ENCODE measurements at regions not wholly inside any gene's neighbourhood (a gene's known extent, or its start where the extent isn't known, plus 50 kb on each side); places are given as distances from the start of the nearest gene placed in this dataset.

DNA sequence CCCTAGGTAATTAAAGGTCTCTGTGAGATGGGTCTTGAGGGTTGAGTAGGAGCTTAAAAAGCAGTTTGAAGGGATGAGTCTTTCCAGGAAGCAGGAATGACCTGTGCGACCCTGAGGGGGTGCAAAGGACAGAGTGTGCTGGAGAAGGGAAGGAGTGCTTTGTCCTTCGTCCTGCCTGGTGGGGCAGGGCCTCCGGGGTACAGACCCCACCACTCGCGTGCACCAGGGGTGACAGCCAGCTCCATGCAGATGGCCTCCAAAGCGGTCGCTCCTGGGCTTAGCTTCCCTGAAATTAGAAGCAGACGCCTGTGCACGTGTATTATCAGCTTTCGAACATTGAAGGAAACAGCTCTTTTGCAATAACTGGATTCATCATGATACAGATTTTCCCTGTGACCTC, 959.8 kb downstream of the BRD1 start:
- Mint-ChIP-seq H3K9me3 (peaks cover 4% of the 10 kb centered on the region), H3K27ac (no peak overlapping the region), H3K27me3 (peaks cover 4% of the 10 kb centered on the region), H3K4me1 (no peaks in the 10 kb centered on the region), H3K4me3 (no peak overlapping the region), H3K36me3 (ENCODE audit: low read depth) (no peaks in the 10 kb centered on the region)
- no peak for DNase-seq
- ChIA-PET POLR2A (no interaction called here), CTCF (no interaction called here)

DNA sequence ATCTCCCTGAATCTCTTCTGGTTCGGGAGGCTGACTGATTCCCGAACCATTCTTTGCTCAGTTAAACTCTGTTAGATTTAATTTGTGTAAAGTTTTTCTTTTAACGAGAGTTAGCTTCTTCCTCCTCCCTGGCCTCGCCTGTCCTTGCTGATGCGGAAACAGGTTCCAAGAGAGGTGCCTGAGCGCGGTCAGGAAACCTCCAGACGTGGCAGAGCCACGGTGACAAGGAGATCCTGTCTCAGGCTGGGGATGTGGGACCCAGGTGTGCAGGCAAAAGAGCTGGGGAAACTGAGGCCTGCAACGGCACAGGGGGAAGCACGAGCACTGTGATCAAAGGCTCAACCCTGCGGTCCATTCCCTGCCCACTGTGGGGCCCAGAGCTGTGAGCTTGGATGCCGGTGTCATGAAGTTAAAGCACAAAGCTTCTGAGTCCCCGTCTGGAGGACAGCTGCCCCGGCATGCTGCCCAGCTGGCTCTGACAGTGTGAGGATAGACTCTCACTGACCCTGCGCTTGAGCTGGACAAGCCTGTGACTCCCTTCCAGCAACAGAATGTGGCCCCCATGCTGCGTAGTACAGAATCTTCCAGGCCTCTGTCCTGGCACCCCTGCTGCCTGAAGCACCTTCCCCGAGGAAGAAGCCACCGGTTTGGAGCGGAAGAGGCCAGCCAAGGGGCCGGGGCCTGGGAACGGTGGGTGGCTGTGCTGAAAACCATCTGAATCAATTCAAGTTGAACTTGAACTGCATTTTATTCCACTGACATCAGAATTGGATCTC, 960.6 kb downstream of the BRD1 start:
- DNase-seq, result no peak
- CTCF ChIA-PET, result no interaction called here
- peaks cover 4% of the 10 kb centered on the region for H3K27me3 Mint-ChIP-seq
- no peak overlapping the region for H3K27ac Mint-ChIP-seq
- no peaks in the 10 kb centered on the region for H3K4me1 Mint-ChIP-seq
- H3K36me3 Mint-ChIP-seq (ENCODE audit: low read depth), result no peaks in the 10 kb centered on the region
- POLR2A ChIA-PET, result no interaction called here
- H3K4me3 Mint-ChIP-seq, result no peak overlapping the region
- H3K9me3 Mint-ChIP-seq, result peaks cover 4% of the 10 kb centered on the region

DNA sequence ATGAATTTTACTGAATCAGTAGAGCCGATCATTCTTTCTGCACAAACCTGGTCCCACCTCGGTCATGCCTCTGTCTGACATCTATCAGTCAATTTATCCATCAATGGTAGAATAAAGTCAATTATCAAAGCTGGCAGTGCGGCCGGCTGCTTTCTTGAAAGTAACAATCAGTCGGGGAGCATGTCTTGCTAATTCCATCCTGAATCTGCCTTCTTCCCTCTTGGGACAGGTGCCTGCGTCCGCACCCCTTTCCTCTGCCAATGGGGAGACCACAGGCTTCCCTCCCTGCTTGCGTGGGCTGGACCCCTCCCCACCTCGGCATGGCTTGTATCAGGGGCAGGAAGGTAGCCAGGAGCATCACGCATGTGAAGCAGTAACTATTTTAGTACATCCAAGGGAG, 962.9 kb downstream of the BRD1 start:
- H3K27me3 Mint-ChIP-seq, result peaks cover 4% of the 10 kb centered on the region
- CTCF ChIA-PET, result no interaction called here
- no peaks in the 10 kb centered on the region for H3K4me1 Mint-ChIP-seq
- no peaks in the 10 kb centered on the region for H3K36me3 Mint-ChIP-seq (ENCODE audit: low read depth)
- no peak for DNase-seq
- H3K27ac Mint-ChIP-seq, result no peak overlapping the region
- H3K4me3 Mint-ChIP-seq, result no peak overlapping the region
- H3K9me3 Mint-ChIP-seq, result no peaks in the 10 kb centered on the region
- POLR2A ChIA-PET, result no interaction called here

DNA sequence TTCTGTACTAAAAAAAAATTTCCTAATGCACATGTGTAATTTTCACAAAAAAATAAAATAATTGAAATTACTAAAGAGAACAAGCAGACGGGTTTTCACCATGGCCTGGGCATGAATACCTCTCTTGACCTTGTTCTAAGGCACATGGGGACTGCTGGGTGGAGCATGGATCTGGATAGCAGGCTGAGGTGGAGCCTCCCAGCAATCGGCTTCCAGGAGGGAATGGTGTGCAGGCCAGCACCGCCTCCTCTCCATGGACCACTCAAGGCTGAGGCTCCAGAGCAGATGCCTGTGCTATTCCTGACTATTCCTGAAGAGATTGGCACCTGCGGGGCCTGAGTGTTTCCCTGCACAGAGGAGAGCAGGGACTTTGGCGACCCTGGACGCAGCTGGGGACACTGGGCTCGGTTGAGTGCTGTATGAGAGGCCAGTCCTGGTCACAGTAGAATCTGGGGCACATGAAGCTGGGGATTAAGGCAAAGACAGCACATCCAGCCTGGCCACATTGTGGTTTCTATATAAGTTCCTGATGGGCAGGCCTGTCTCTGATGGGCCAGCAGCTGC, 963.6 kb downstream of the BRD1 start:
- POLR2A ChIA-PET, result no interaction called here
- no peaks in the 10 kb centered on the region for H3K36me3 Mint-ChIP-seq (ENCODE audit: low read depth)
- H3K9me3 Mint-ChIP-seq, result no peaks in the 10 kb centered on the region

DNA sequence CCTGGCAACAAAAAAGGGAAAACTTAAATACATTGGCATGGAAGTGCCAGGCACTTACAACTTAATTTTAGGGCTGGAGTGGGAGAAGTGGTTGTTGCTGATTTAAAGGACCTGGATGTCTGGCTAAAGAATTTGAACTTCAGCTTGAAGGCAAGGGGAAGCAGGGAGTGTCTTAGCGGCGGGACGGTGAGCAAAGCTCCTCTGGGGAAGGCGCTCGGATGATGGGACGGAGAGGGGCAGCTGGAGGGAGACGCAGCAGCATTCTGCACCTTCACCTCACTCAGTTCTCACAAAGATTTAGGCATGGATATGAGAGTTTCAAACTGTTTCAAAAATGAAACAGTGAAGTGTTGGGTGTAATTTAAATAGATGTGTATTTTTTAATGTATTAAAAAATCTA, 967.1 kb downstream of the BRD1 start:
- H3K27me3 Mint-ChIP-seq, result peaks cover 4% of the 10 kb centered on the region
- POLR2A ChIA-PET, result no interaction called here
- CTCF ChIA-PET, result no interaction called here
- DNase-seq, result no peak
- H3K27ac Mint-ChIP-seq, result no peak overlapping the region
- no peaks in the 10 kb centered on the region for H3K36me3 Mint-ChIP-seq (ENCODE audit: low read depth)
- H3K9me3 Mint-ChIP-seq, result no peaks in the 10 kb centered on the region
- no peak overlapping the region for H3K4me3 Mint-ChIP-seq
- no peaks in the 10 kb centered on the region for H3K4me1 Mint-ChIP-seq

More for the DNA sequence above, 963.6 kb downstream of the BRD1 start:
- H3K27me3 Mint-ChIP-seq, result peaks cover 4% of the 10 kb centered on the region
- H3K4me1 Mint-ChIP-seq, result no peaks in the 10 kb centered on the region
- DNase-seq, result no peak
- no peak overlapping the region for H3K4me3 Mint-ChIP-seq
- CTCF ChIA-PET, result no interaction called here
- no peak overlapping the region for H3K27ac Mint-ChIP-seq

DNA sequence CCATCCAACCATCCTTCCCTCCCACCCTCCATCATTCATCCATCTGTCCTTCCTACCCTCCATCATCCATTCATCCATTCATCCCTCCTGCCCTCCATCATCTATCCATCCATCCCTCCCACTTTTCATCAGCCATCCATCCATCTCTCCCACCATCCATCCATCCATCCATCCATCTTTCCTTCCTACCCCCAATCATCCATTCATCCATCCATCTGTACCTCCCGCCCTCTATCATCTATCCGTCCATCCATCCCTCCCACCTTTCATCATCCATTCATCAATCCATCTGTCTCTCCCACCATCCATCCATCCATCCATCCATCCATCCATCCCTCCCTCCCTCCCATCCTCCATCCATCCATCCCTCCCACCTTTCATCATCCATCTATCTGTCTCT, 968.8 kb downstream of the BRD1 start:
- Mint-ChIP-seq H3K9me3 (no peaks in the 10 kb centered on the region), H3K27me3 (no peaks in the 10 kb centered on the region), H3K27ac (no peak overlapping the region), H3K36me3 (ENCODE audit: low read depth) (no peaks in the 10 kb centered on the region), H3K4me3 (no peak overlapping the region), H3K4me1 (no peaks in the 10 kb centered on the region)
- CTCF ChIA-PET, result no interaction called here
- POLR2A ChIA-PET, result no interaction called here
- DNase-seq, result no peak

DNA sequence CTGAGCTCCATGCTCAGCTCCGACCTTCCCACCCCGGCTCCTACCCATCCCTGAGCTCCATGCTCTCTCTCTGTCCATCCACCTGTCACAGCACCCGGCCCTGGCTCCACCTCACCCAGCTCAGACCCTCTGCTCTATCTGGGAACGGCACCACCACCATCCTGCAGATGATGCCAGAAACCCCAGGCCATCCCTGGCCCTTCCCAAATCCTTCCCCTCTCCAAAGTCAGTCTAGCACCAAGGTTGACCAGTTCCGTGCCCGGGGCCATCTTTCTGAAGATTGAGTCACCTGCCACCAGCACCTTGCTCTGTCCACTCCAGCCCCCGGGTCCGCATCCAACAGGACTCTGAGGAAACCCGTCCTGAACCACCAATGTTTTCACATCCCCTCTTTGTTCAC, 969.6 kb downstream of the BRD1 start:
- H3K4me1 Mint-ChIP-seq, result no peaks in the 10 kb centered on the region
- H3K4me3 Mint-ChIP-seq, result no peak overlapping the region
- ChIA-PET POLR2A (no interaction called here), CTCF (no interaction called here)
- no peaks in the 10 kb centered on the region for H3K9me3 Mint-ChIP-seq
- no peak for DNase-seq
- H3K36me3 Mint-ChIP-seq (ENCODE audit: low read depth), result no peaks in the 10 kb centered on the region
- no peak overlapping the region for H3K27ac Mint-ChIP-seq
- no peaks in the 10 kb centered on the region for H3K27me3 Mint-ChIP-seq

DNA sequence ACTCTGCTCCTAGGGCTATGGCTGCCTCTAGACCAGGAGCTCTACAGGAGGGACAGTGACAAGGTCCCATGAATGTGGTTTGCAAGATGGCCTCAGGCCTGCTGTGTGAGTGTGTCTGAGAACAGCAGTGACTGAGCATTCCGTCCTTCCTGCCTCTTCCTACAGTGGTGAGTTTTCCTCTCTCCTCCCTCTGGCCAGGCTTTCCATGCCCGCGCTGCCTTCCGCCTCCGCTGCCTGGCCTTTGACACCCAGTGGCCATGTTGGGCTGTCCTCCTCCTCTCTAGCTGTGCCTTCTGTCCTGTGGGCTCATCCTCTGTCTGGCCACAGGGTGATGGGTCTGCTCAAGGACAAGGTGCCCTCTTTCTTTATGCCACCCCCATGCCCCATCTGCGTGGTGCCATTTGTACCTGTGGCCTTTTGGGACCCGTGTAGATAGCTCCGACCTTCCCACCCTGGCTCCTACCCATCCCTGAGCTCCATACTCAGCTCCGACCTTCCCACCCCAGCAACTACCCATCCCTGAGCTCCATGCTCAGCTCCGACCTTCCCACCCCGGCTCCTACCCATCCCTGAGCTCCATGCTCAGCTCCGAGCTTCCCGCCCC, 970.4 kb downstream of the BRD1 start:
- Mint-ChIP-seq H3K9me3 (no peaks in the 10 kb centered on the region), H3K4me3 (no peak overlapping the region), H3K4me1 (no peaks in the 10 kb centered on the region), H3K36me3 (ENCODE audit: low read depth) (no peaks in the 10 kb centered on the region), H3K27me3 (no peaks in the 10 kb centered on the region), H3K27ac (no peak overlapping the region)
- ChIA-PET CTCF (no interaction called here), POLR2A (no interaction called here)
- no peak for DNase-seq

DNA sequence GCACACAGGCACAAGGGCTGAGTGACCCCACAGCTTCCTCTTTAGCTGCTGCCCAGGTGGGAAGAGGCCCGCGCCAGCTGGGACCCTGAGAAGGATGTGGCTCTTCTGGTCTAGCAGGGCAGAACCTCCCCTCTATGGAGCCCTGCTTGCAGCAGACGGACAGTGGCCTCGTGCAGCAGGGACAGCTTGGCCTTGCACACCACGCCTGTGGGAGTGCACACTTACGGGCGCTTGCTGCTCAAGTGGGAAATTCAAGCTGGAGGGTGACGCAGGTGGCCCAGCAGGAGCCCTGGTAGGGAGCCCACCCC, 971.4 kb downstream of the BRD1 start:
- no peak overlapping the region for H3K4me3 Mint-ChIP-seq
- H3K4me1 Mint-ChIP-seq, result no peaks in the 10 kb centered on the region
- H3K36me3 Mint-ChIP-seq (ENCODE audit: low read depth), result no peaks in the 10 kb centered on the region
- no peak for DNase-seq
- ChIA-PET POLR2A (no interaction called here), CTCF (no interaction called here)
- no peak overlapping the region for H3K27ac Mint-ChIP-seq
- H3K9me3 Mint-ChIP-seq, result no peaks in the 10 kb centered on the region
- no peaks in the 10 kb centered on the region for H3K27me3 Mint-ChIP-seq

DNA sequence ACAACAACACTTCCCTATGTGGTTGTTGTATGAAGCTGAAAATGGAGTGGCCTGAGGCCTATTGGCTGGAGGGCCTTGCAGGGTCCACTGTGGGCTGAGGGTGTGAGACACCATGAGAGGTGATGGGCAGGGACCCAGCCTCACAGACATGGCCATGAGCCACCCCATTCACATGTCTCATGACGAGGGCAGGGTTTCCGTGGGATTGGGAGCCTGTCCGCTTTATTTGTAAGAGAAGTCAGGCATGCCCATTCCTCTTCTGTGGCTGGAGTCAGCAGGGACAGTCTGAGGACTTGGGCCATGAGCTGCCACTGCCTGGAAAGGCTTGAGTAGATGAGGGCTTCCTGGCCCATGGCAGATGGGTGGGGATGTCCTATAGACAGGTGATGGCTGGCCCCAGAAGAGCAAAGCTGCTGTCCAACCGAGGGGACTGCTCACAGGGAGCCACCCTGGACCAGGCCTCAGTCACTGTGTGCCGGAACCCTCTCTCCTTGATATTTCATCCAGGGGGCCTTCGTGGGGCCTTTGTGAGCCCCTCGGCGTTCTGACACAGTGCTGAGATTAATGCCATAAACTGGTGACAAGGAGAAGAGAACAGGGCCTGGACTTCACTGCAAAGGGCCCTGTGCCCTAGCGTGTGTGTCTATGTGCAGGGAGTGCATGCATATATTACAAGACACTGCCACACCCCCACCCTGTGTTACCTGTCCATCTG, 971.9 kb downstream of the BRD1 start:
- Mint-ChIP-seq H3K36me3 (ENCODE audit: low read depth) (no peaks in the 10 kb centered on the region), H3K4me1 (no peaks in the 10 kb centered on the region), H3K27me3 (no peaks in the 10 kb centered on the region), H3K9me3 (no peaks in the 10 kb centered on the region), H3K27ac (no peak overlapping the region), H3K4me3 (no peak overlapping the region)
- POLR2A ChIA-PET, result no interaction called here
- DNase-seq, result no peak
- CTCF ChIA-PET, result no interaction called here

DNA sequence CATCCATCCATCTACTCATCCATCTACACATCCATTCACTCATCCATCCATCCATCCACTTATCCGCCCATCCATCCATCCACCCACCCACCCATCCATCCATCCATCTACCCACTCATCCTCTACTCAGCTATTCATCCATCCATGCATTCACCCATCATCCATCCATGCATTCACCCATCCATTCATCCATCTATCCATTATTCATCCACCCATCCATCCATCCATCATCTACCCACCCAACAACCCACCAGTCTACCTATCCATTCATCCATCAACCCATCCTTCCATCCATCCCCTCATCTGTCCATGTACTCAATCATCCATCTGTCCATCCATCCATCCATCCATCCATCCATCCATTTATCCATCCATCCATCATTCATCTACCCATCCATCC, 972.7 kb downstream of the BRD1 start:
- CTCF ChIA-PET, result no interaction called here
- no peaks in the 10 kb centered on the region for H3K4me1 Mint-ChIP-seq
- no peak overlapping the region for H3K4me3 Mint-ChIP-seq
- no peaks in the 10 kb centered on the region for H3K27me3 Mint-ChIP-seq
- no peaks in the 10 kb centered on the region for H3K36me3 Mint-ChIP-seq (ENCODE audit: low read depth)
- H3K27ac Mint-ChIP-seq, result no peak overlapping the region
- POLR2A ChIA-PET, result interaction anchor here (0.6 kb wide), 1 partner anchor 1040 kb away, joined by 3 read pairs; no protein-coding TSS in a partner anchor
- no peaks in the 10 kb centered on the region for H3K9me3 Mint-ChIP-seq
- DNase-seq, result no peak

DNA sequence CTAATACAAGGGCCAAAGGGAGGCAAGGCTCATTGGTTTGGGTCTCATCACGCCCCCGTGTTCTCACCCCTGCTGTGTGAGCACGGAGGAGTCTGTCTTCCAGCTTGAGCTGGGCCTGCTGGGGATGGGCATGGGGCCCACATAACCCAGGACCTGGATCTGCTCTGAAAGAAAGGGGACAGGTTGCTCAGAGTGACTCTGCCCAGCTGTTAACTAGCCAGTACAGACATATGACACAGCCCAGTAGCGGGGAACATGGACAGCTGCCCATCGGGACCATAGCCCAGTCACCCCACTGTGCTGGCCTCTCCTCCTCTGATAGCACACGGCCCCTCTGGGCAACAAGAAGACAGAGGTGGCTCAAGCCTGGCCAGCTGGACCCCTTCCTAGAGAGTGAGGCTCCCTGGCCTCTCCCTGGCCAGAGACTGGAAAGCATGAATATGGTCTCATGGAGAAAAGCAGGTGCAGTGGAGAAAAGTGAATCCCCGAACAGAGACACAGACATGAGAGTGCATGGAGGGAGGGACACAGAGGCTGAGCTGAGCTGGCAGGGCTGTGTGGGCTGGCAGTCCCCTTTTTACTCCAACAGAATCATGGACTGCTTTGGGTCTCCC, 973.9 kb downstream of the BRD1 start:
- POLR2A ChIA-PET, result no interaction called here
- Mint-ChIP-seq H3K36me3 (ENCODE audit: low read depth) (no peaks in the 10 kb centered on the region), H3K27me3 (no peaks in the 10 kb centered on the region), H3K4me1 (no peaks in the 10 kb centered on the region), H3K9me3 (no peaks in the 10 kb centered on the region), H3K4me3 (no peak overlapping the region), H3K27ac (no peak overlapping the region)
- DNase-seq, result no peak
- CTCF ChIA-PET, result no interaction called here

DNA sequence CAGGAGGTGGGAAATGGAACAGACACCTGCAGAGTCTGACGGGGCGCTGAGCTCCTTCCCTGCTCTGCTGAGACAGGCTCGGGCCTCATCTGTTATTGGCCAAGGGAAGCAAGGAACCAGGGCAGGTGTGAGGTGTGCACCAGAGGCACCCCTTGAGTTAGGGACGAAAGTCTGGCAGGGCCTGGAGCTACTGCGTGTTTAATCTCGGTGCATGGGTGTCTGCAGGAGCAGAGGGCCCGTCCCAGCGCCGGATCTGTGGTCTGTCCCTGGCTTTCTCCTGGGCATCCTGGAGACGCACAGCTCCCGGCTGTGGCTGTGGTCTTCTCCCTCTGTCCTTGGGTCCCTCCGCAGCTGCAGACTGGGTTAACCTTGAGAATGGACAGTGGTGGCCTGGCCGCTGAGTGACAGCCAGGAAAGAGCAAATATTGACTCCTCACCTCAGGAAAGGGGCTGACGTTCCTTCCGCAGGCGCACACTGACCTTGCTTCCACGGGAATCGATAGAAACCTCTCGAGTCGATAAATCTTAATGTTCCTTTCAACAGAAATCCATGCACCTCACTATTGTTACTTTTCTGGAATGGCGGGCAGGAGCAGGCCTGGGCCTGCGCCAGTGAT, 975.6 kb downstream of the BRD1 start:
- no peak overlapping the region for H3K4me3 Mint-ChIP-seq
- no peak overlapping the region for H3K27ac Mint-ChIP-seq
- no peaks in the 10 kb centered on the region for H3K27me3 Mint-ChIP-seq
- no peaks in the 10 kb centered on the region for H3K4me1 Mint-ChIP-seq
- POLR2A ChIA-PET, result no interaction called here
- CTCF ChIA-PET, result no interaction called here
- DNase-seq, result no peak
- no peaks in the 10 kb centered on the region for H3K9me3 Mint-ChIP-seq
- no peaks in the 10 kb centered on the region for H3K36me3 Mint-ChIP-seq (ENCODE audit: low read depth)

Data from activated CD4-positive, alpha-beta T cell treated with anti-CD3 and anti-CD28 coated beads, Interleukin-2, amount 10 ng/mL, durations not matched to agents 7 days and 5 days (primary cell).